PFSK-1 (cell line): ENCODE measurements at regions not wholly inside any gene's neighbourhood (a gene's known extent, or its start where the extent isn't known, plus 50 kb on each side); places are given as distances from the start of the nearest gene placed in this dataset.

Experiments used
- POLR2AphosphoS5 ChIP-seq: IDR thresholded peaks from 2 replicates; pipeline ENCODE4 v1.6.1; 2012; ENCODE audit warnings: low read depth, mild to moderate bottlenecking, control low read depth, low read length, moderate library complexity
- REST ChIP-seq, 2 experiments: IDR thresholded peaks; 2 replicates each; pipeline versions ENCODE4 v1.6.1 to v1.8.0; 2011 to 2012; ENCODE audit warnings: low read depth in 2 of 2, low read length in 2 of 2, control low read depth in 1 of 2, inconsistent platforms in 1 of 2, mild to moderate bottlenecking in 1 of 2, moderate library complexity in 1 of 2; ENCODE audit not compliant: insufficient read depth in 1 of 2
- SIN3A ChIP-seq: IDR thresholded peaks from 2 replicates; pipeline ENCODE4 v1.6.1; 2012; ENCODE audit warnings: mild to moderate bottlenecking, low read length, moderate library complexity, borderline replicate concordance; ENCODE audit not compliant: insufficient read depth
- TAF1 ChIP-seq: IDR thresholded peaks from 2 replicates; pipeline ENCODE4 v1.6.1; 2012; ENCODE audit warnings: low read length, control low read depth, borderline replicate concordance; ENCODE audit not compliant: insufficient read depth

- TF ChIP-seq POLR2AphosphoS5 (no peak), SIN3A (no peak), REST (IDR thresholded peaks at IDR 0.05; ENCODE audit: insufficient read depth in 1 of 2, low read depth in 2 of 2, low read length in 2 of 2) (no peak), TAF1 (no peak)
Measured at GRCh38 chr10:130547368-130547767, 411.2 kb downstream of the GLRX3 start.
